Dedifferentiated amniotic fluid mesenchymal stem cell (primary cell): ENCODE measurements at regions not wholly inside any gene's neighbourhood (a gene's known extent, or its start where the extent isn't known, plus 50 kb on each side); places are given as distances from the start of the nearest gene placed in this dataset.

Experiments
- DNase-seq: peaks from one replicate; pipeline ENCODE4 v3.0.0-alpha.2; 2016; ENCODE audit errors: extremely low spot score

DNA sequence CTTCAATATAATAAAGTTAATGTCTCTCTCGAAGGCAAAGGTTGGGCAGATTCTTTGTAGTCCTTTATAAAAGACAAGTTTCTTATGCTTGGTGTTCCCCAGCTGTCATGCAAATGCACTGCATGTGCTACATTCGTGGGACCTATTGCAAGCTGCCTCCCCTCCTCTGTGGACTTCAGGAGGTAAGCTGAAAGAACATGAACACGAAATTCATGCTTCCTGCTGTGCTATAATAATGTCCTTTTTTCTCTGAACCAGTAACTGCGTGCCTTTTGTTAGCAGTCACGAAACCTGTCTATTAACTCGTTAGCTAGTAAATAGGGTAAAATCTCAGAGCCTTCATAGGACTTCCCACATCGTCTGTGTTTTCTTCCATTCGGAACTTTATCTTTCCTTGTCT is 363.5 kb downstream of the CDH9 start:
- DNase-seq = no peak

DNA sequence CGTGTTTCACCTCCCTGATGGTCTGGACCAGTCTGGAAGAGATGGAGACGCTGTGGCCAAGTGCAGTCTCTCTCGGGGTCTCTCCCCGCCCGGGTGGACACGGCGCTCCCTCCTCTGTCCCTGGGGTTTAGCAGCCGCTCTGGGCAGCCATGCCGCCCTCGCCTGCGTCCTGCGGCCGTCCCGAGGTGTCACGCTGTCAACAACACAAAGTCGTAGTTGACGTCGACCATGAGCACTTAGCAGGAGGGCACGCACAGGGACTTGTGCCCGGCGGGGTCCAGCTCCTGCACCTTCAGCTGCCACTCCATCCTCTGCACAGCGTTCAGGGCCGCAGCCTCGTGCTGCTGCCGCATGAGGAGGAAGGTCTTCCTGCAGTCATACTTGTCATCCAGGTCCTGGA is 368.9 kb downstream of the CDH9 start:
- no peak for DNase-seq

DNA sequence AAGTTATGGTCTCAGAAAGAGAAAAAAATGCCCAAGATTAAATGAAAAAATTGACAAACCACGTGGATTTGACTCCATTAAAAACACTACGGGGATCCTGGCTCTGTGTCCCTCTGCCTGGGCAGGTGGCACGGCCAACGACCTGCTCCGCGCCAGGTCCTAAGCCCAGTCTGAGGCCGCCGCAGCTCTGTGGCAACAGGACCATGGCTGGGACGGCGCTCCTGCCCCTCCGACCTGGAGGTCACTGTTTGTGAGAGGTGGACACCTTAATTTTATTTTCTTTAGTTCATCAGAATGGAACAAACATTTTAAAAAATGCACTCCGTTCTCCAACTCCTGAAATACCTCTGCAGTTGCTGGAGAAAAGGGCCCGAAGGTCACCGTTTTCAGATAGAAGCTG is 369.4 kb downstream of the CDH9 start:
- DNase-seq = no peak

DNA sequence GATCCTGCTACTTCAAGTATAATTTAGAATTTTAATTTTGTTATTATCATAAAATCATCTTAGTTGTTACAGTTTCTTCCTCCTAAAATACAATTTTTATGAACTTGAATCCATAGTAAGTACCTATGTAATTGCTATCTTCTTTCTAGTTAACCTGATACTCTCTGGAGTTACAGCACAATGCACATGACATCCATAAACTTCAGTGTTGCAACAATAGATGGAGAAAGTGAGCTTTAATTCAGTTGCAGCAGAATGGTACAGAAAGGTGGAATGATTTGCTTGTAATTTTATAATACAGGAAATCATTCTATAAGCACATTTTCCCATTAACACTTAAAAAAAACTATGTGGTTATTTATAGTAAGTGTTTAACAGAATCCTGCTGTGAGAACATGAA is 372.0 kb downstream of the CDH9 start:
- DNase-seq = no peak

DNA sequence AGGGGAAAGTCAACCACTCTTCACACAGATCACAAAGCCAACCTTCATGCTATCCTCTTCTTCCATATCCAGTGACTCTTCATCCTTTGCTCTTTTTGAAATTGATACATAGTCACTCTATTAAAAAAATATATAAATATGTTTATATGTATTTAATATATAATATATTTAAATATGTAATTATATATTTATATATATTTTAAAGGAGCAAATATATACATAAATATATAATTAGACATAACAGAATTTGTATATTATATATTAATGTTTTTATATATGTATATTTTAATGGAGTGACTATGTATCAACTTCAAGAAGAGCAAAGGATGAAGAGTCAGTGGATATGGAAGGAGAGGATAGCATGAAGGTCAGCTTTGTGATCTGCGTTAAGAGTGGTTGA is 374.9 kb downstream of the CDH9 start:
- DNase-seq = no peak

DNA sequence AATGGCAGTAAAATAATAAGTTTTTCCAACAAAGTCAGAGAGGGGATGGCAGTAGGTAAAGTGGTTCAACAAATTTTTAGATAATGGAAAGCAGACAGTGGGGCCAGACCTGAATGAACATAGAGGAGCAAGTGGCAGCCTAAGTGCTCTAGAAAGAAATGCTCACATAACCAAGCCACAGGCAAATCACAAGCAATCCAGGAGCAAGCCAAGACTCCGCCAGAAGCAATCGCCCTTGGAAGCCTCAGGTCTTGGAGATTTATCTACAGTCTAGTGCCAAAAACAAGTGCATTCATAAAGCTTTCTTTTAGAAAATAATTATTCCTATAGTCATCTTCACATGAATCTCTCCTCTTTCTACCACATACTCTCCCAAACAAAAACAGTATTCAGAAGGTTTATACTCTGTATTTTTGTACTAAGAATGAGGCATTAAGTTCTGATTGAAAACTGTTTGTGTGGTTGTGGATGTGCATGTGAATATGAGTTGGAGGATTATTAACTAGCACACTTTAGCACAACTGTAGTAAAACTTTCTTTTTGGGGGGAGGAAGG is 375.5 kb downstream of the CDH9 start:
- no peak for DNase-seq

DNA sequence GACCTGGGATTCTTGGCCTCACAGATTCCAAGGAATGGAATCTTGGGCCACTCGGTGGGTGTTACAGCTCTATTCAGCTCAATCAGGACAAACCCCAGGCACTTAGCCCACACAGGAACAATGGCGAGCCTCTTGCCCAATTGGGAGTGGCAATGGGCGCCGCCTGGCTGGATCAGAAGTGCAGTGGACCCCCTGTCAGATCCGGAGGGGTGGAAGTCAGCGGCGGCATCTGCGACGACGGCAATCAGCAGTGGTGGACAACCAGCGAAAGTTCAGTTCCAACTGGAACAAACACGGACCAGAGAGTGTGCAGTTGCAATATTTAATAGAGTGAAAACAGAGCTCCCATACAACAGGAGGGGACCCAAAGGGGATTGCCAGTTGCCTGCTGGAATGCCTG is 378.3 kb downstream of the CDH9 start:
- no peak for DNase-seq

DNA sequence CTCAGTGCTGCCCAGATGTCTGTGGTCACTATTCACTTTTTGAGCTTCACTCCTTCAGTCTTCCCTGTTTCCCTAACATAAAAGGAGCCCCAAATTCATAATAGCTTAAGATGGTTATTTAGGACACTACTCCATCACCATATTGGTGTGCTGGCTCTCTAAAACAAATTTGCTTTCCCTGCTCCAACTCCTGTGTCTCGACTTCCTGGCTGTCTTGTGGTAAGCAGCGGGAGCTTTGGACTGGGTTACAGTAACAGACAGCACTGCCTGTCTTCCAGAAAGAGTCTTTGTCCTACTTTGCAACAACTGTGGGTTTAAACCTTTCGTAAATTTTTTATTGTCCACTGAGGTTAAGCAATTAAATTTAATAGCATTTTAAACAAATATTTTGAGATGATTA is 389.4 kb downstream of the CDH9 start:
- no peak for DNase-seq

DNA sequence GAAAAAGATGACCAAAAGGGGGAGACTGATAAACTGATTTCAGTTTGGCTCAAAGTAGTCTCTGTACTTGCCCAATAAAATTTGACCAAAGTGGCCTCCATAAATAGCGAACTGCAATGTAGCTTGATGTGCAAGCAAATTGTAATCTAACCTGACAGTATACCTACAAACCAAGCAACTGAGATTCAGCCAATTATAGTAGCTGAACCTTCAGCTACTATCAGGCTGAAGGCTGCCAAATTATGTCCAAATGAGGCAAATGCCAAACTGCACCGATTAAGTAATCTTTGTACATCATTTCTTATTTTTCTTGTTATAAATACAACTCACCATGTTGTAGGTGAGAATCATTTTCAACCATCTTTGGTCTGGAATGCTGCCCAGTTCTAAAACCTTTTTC is 390.6 kb downstream of the CDH9 start:
- DNase-seq = no peak

DNA sequence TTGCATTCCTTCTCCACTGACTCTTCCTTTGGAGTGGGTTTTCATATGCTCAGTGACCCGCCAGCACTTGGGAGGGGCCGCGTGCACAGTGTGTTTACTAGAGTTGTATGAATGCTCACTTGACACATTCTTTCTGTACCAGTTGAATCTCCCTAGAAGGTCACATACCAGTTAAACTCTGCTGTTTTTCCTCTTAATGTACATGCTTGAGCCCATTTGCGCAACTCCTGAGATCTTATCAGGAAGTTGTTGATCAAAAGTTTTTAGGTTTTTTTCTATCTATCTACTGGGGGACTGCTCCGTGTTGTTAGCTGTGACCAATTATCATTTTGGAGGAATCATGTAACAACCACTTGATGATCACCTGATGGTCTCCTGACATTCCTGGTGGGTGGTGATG is 392.7 kb downstream of the CDH9 start:
- no peak for DNase-seq

DNA sequence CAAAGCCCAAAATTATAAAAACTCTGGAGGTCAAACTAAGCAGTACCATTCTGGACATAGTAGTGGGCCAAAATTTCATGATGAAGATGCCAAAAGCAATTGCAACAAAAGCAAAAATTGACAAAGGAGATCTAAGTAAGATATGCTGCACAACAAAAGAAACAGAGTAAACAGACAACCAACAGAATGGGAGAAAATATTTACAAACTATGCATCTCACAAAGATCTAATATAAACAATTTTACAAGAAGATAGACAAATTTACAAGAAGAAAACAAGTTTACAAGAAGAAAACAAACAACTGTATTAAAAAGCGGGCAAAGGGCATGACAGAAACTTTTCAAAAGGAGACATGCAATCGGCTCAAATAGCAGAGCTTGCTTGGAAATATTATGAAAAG is 396.9 kb downstream of the CDH9 start:
- no peak for DNase-seq

DNA sequence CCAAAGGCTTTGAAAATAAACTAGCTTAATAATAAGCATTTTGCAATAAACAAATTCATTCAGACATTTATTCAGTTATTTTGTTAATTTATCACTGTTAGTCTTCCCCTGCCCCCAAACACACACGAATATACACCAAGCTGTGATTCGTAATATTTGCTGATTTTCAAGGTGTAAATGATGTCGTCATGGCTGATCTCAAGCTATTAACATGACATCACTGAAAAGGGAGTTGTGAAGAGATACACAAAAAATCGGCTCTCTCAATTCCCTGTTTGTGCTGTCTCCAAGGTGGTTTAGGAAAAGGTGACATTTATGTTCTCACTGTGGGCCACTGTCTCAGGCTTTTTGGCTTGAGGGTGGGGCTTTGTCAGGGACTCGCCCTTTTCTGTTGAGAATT is 413.3 kb downstream of the CDH9 start:
- no peak for DNase-seq

DNA sequence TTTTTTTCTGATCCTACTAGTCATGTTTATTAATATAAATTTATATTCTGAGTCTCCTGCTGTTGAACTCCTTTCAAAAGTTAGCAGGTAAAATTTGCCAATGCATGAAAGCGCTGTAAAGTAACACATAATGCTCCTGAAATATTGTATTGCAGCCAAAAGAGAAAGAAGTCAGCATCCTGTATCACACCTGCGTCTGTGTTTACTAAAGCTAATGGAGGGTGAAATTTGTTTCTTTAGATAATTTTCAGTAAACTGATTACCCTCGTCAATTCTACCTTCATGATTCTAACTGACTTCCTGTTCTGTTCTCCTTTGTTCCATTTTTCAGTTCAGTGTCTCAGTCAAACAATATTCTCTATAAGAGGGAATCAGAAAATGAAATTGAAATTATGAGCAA is 415.4 kb downstream of the CDH9 start:
- no peak for DNase-seq

DNA sequence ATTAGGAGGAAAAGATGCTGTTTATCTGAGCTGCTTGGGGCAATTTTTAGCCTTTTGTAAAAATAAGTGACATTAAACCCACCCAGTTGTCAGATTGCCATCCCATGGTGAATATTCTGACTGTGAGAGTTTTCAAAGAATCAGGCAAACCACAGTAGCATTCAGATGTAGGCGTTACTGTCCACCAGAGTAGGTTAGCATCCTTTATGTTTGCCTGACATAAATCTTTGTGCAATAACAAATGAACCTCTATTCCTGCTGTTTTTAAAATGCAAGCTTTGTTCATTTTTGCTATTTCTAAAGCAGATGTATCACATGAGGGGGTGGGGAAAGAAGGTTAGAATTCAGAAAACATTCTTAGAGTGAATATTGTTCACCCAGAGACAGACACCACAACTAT is 427.8 kb downstream of the CDH9 start:
- no peak for DNase-seq

DNA sequence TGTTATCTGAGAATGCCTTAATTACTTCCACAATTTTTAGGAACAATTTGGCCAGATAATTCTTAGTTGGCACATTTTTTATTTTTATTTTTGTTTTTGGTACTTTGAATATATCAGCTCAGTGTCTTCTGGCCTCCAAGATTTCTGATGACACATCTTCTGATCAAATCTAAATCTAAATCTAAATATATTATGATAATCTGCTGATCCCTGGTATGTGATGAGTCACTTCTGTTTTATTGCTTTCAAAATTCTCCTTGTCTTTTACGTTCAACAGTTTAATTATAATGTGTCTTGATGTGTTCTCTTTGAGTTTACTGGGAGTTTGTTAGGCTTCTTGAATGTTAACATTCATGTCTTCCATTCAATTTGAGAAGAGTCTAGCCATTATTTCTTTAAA is 436.8 kb downstream of the CDH9 start:
- DNase-seq = no peak

DNA sequence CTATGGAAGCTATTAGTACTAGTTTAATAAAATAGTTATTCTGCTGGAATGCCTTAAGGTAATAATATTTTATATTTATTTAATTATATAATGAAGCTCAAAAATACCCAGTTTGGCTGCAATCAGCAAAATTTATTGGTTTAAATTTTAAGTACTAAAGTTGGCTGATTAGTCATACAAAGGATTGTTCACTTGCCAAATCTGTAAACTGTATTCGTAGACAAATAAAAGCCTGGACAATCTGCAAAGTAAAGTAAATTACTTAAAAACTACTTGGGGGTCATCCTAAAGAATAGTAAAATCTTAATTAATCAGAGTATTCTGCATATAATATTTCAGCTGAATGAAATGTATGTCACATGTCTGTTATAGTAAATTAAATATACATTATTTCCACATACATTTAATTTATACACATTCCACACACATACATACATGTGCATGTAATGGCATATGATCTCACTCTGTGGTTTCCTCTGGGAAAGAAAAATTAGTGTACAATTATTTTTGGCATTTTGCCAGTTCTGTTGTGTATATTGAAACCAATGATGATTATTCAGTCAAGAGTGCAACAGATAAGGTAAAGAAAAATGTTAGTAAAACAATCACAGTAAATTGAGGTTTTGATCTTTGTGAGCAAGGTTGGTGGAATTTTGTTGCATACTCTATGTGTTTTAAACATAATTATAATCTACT is 455.9 kb downstream of the CDH9 start:
- DNase-seq = no peak

DNA sequence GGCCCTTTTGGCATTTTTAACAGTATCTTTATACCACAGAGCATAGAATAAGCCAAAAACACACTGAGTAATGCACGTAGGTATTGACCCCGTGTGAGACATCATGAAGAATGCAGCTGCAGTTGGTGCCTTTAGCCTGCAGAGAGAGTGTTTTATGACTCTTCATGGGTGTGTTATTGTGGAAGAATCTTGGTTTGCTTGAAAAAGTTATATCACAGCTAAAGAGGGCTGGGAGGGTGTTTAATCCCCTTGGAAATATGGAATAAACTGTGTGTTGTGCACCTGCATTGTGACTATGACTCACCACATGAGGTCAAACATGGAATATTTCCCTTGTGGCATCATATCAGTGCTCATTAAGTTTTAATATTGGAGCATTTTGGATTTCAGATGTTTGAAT is 458.7 kb downstream of the CDH9 start:
- no peak for DNase-seq

DNA sequence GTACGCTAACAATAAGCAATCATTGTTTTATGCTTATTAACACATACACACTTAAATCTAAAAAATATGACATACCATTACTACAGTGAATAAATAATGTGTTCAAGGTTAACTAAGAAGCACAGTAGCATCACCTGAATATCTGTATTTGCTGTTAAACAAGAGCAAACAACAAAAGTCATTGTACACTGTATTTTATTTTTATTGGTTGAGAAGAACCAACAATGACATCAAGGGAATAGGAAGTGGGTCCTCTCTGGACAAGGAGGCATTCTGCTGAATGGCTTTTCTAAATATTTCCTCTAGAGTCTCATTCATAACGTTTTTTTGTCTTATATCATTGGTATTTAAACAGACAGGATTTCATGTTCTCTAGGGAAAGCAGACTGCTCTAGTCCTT is 460.4 kb downstream of the CDH9 start:
- no peak for DNase-seq

DNA sequence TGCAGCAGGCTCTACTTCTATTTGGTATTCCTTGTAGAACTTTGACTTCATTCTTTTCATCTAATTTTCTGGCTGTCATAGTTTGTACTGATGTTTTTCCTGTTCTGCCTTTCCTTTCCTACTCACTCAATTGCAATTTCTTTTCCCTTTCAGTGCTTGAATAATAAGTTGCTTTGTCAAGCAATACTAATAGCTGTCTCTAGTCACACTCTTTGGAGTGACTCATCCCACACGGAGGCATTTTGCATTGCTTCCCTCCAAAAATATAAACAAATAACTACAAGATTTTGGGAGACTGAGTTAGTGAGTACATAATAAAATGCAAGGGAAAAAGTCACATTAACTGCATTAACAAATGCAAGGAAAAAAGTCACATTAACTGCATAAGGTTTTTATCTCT is 465.9 kb downstream of the CDH9 start:
- DNase-seq = no peak

DNA sequence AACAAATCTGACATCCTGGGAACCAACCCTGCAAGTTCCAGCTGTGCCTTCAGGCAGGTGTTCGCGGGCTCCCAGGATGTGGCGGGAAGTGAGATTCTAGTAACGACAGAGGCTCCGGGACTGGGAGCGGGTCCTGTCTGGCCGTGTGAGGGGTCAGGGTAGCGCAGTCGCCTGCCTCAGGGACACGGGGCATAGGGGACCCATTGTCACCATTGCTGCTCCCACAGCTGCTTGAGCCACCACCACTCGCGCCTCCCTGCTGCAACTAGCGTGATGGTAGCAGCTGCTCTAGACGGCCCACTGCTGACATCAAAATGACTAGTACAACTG is 468.5 kb downstream of the CDH9 start:
- DNase-seq = no peak

DNA sequence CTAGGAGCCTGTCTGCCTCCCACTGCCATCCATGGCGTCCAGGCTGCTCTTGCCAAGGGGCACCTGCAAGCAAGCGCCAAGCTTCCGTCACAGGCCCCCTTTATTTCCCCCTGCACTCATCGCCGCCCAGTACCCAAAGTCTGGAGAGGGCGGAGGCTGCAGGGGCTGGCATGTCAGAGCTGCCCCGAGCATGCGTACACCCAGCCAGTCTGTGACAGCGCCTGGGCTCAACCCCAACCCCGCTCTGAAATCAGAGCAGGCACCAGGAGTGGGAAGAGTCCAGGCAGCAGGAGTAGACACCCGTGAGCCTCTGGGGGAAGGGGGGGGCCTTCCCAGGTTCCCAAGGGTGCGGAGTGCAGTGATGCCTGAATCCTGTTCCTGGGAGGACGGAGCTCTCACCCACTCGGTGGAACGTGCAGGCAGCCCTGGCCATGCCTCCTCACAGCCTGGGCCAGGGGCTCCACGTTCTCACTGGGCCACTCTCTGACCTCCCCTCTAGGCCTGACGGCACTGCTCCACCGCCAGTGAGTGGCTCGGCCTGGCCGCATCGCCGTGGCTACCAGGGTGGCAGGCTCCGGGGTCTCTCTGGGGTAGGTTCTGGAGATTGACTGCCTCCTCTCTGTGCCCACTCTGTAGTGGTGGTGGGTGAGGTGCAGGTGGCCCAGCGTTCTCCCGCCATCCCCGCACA is 469.0 kb downstream of the CDH9 start:
- DNase-seq = no peak

DNA sequence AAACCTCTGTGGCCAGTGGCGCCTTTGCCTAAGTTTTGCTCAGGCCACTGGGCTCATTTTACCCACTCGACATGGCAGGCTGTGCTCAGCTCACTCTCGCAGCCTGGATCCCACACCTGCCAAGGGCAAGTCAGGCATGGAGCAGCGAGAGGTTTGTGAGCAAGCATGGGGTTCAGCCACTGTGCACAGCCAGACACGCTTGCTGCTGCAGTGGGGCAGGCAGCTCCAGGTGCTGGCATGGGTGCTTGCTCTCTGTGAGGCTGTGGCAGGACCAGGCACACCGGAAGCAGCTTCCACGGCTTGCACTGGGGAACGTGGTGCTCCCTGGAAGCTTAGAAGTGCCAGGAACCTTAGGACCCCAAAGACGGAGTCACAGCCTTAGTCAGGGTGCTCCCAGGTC is 470.1 kb downstream of the CDH9 start:
- no peak for DNase-seq

DNA sequence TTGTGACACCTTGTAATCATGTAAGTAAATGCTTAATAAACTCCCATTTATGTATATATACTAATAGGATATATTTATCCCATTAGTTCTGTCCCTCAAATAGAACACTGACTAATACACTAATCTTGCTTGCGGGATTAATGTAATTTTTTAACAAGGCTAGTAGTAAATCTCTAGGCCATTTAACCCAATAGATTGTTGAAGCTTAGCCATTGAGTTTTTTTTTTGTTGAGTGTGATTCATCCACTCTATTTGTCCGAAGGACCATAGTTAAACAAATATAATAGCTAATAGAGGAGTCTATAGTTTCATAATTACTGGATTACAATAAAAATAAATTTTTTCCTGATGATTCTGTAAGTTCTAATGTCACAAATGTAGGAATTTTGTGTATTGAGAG is 474.4 kb downstream of the CDH9 start:
- DNase-seq = no peak

DNA sequence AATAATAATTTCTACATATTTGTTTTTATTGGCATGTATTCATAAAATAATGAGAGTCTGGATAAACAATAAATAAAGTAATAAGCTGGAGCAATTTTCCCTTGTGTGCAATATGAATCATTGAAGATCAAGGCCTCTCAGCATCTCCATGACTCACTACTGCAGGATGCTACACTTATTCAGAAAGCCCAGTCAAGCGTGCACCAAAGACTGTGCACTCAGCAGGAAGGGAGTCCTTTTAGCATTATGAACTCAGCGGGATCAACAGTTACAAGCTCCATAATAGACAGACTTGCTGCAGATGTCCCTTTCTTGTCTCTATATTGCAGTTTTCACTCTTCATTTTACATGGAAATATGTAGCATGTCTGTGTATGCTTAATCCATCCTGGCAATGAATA is 485.3 kb downstream of the CDH9 start:
- DNase-seq = no peak
